ENCODE measurements at regions not wholly inside any gene's neighbourhood (a gene's known extent, or its start where the extent isn't known, plus 50 kb on each side); places are given as distances from the start of the nearest gene placed in this dataset.

GRCh38 chr4:60745800-60746571, 454.1 kb upstream of the ADGRL3 start:
- no peak for DNase-seq

DNA sequence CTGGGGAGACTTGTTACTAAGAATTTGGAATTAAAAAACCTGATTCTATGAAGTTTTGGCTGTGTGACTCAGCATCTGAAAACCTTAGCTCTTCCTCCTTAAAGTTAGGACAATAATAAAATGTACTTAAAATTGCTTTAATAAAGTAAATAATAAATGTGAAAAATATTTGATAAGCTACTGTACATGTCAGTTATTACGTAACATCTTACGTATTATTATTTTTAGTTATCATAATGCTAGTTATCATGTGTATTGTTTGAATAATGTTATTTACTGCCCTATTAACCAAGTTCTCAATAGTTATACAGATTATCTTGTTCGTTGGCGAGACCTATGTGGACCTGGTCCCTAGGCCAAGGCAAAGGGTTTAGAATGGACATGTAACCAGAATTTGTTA, 449.2 kb upstream of the ADGRL3 start:
- no peak for DNase-seq

GRCh38 chr4:60757986-60758680, 442.0 kb upstream of the ADGRL3 start:
- DNase-seq = no peak

- no peak for DNase-seq
These were observed 440.4 kb upstream of the ADGRL3 start for GRCh38 chr4:60759518-60760245.

DNA sequence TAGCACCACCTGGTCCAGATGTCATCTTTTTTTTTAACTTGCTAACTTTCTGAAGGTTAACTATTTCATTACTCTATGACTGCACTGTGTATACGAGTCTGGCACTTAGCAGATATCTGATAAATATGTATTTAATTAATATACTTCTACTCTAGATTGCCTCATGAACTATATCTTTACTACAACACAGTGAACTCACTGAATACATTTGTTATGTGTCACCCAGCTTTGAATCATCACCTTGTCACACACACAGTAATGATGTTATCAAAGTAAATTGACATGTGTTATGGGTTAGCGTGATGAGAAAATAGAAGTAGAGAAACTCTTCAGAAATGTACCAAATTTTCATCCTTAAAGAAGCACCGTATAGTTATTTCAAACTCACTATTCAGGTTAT, 419.3 kb upstream of the ADGRL3 start:
- no peak for DNase-seq

GRCh38 chr4:60790608-60791007, 409.5 kb upstream of the ADGRL3 start:
- no peak for DNase-seq

DNA sequence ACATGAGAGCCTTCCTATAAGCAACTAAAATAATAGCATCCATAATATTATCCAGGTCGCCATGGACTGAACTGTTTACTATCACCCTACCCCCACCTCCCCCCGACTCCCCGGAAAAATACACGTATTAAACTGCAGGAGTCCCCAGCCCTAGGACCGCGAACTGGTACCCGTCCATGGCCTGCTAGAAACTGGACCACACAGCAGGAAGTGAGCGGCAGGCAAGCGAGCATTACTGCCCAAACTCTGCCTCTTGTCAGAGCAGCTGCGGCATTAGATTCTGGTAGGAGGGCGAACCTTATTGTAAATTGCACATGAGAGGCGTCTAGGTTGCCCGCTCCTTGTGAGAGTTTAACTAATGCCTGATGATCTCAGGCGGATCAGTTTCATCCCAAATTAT, 405.8 kb upstream of the ADGRL3 start:
- no peak for DNase-seq

DNA sequence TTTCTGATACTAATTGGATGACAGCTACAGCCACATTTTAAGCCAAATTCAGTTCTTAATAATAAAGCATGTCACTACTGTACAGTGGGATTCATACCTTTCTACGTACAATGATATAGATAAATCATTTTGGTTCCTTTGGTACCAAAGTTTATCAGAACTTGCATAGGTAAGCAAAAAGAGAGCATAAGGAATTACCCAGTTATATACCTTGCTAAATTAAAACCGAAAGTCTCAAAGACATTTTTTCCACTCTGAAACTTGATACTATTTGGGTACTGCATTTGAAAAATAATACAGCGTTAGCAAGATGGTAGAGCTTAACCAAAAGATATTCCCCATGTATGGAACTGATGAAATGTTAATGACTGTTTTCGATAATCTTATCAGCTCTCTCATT, 400.9 kb upstream of the ADGRL3 start:
- DNase-seq = no peak

GRCh38 chr4:60800701-60801100, 399.4 kb upstream of the ADGRL3 start:
- DNase-seq = no peak

- peak in 1 of 2 donors; percentile 8 for DNase-seq
These were observed 394.4 kb upstream of the ADGRL3 start for GRCh38 chr4:60805500-60806313.

DNA sequence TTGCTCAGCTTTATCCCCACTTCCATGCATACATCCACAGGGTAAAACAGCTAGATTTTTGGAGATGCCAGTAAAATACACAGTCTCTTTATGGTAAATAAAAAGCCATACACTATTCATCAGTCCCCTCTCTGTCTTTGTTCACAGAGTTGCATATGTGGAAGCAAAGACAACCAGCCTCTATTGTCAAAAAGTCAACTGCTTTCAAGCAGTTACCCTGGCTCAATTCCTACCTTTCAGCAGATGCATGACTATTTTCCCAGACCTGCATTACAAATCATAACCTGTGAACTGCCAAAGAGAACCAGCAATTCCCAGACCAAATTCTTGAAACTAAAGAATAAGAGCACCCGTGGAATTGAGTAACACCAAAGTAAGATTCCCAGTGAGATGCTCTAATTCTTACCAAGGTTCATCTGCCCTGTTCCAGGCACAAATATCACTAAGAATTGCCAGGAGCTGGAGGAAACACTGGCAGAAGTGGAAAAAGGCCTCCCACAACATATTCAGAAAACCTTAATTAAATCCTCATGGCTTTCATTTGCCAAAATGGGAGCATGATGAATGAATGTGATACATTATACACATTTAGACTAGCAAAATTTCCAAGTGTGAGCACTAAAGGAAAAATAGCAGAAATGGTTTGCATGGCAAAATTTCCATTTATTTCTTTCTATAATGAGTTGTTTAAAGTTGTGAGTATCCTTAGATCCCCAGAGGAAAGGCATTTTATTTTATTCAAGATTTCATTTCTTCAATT, 391.2 kb upstream of the ADGRL3 start:
- DNase-seq = no peak

DNA sequence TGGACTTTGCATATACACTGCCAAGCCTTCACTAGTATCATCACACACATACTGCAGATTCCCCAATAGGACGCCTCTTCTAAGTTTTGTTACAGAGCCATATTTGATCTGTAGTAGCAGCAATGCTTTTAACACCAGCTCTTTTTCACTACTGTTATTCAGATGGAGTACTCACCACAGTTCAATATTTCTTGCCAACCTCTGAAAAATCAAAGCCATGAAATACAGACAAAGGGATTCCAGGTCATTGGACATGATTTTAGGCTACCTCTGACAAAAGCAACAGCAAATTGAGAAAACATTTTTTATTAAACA, 390.7 kb upstream of the ADGRL3 start:
- no peak for DNase-seq

DNA sequence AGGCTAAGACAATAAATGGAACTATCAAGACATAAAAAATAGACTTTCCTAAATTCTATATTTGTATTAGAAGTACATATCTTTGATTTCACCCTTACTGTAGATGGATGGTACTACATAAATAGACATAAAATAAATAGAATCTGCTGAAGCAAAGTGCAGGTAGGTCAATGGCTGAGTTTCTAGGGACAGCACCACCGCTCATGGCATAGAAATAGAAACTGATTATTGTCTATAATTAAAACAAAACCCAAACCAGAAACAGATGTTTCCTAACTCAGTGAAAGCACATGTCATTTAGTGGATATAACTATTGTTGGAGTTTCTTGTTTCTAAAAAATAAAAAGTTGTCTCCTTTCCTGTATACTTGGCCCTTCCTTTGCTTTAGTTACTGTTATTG, 387.3 kb upstream of the ADGRL3 start:
- DNase-seq = no peak

- DNase-seq = no peak
These were observed 385.6 kb upstream of the ADGRL3 start for GRCh38 chr4:60814549-60814948.

DNA sequence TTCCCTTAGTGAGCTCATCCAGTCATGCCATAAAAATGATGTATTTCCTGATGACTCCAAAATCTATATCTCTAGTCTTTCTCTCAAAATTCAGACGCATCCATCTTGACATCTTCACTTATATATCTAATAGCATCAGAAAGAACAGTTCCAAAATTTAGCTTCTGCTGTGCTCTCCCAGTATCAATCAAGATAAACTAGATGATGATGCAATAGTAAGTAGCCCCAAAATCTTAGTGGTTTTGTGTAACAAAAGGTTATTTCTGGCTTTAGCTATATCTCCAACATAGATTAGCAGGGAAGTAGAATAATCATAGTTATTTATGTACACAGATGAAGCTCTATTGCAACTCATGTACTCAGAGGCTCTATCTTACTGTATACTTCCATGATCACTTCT, 382.5 kb upstream of the ADGRL3 start:
- no peak for DNase-seq

DNA sequence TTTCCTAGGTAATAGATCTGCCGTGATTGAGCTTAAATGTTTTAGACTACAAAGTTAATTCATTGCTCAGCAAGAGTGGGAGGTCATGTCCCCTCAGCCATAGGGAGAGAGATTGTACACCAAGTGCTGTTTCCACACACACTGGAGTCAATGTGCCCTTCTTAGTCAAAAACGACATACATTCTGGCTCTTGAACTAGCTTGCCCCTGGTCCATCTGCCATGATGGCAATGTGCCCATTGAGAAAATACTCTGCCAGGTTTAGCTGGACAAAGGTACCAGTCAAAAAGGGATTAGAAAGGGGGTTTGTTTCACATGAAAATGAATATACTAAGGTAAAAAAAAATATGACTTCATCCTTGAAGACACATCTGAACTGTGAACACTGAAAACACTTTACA, 377.1 kb upstream of the ADGRL3 start:
- DNase-seq = no peak

- no peak for DNase-seq
These were observed 360.1 kb upstream of the ADGRL3 start for GRCh38 chr4:60840020-60840419.

DNA sequence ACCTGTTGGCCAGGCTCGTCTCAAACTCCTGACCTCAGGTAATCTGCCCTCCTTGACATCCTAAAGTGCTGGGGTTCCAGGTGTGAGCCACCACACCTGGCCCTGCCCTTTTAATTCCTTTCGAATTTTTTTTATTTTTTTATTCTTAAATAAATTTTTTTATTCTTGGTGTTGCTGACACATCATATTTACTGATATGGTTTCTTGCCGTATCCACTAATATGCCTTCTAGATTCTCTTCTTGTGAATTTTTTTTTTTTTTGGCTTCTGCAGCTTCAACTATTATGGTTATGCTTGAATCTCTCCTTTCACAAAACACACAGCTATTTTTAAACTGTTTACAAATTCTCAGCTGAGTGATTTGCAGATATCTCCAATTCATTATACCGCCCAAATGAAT, 353.4 kb upstream of the ADGRL3 start:
- DNase-seq = no peak

DNA sequence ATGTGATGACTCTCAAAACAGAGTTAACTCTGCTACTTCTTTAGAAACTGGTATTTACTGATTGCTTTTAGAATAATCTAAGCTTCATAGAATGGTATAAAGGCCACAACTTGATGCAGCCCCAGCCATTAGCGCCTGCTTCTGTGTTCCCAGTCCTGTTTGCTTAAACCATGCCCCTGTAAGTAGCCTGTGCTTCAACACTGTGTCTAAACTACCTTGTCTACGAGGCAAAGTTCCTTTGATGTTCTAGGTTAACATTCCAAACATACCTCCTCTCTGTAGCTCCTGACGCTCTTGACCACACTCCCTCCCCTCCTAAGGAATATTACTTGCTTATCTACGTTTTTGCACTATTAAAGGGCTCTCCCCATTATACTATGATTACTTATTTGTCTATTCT, 352.5 kb upstream of the ADGRL3 start:
- no peak for DNase-seq

- no peak for DNase-seq
These were observed 342.9 kb upstream of the ADGRL3 start for GRCh38 chr4:60857130-60857753.

DNA sequence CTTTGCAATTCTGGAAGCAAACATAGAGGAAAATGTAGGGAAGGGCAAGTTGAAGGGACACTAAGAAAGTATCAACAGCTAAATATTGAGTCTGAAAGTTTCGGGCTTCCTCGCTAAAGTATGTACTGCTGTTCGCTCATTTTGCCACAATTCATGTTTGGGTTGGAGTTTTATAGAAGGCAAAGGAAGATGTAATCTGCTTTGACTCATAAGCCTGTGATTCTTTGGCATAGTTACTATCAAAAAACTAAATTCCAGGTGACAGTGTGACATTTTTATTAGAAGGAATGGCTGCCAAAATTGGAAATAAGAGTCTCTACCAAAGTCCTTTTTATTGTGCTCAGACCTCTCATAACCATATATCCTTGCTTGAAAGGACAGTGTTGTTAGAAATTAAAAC, 336.7 kb upstream of the ADGRL3 start:
- DNase-seq = no peak
